OCI-LY1 (cell line): ENCODE measurements at regions not wholly inside any gene's neighbourhood (a gene's known extent, or its start where the extent isn't known, plus 50 kb on each side); places are given as distances from the start of the nearest gene placed in this dataset.

Source experiments
- H2AFZ ChIP-seq: fragments of 200-600 bp; sonication (generic), shearing (Covaris generic); 2 replicates; pipeline ENCODE4 v1.6.0; 2014; ENCODE audit warnings: antibody characterized with exemption, mild to moderate bottlenecking, low read length
- H3F3A ChIP-seq: fragments of 200-600 bp; sonication (generic), shearing (Covaris generic); 2 replicates; pipeline ENCODE4 v1.6.0; 2014; ENCODE audit warnings: mild to moderate bottlenecking, antibody characterized with exemption, low read length, moderate library complexity; ENCODE audit not compliant: insufficient read depth
- H3K27ac ChIP-seq: fragments of 200-600 bp; sonication (generic); 2 replicates; pipeline ENCODE4 v1.5.1; 2014; ENCODE audit warnings: low read length, mixed run types, mild to moderate bottlenecking, low read depth; ENCODE audit not compliant: poor library complexity, severe bottlenecking
- H3K27me3 ChIP-seq: fragments of 200-600 bp; sonication (generic); 2 replicates; pipeline ENCODE4 v1.6.0; 2014; ENCODE audit warnings: antibody characterized with exemption, mild to moderate bottlenecking, low read length, moderate library complexity; ENCODE audit not compliant: insufficient read depth
- H3K36me3 ChIP-seq: fragments of 200-600 bp; sonication (generic); 2 replicates; pipeline ENCODE4 v1.6.1; 2014; ENCODE audit warnings: mild to moderate bottlenecking, antibody characterized with exemption, low read length, moderate library complexity, mixed read lengths; ENCODE audit not compliant: insufficient read depth
- H3K4me1 ChIP-seq: fragments of 200-600 bp; sonication (generic); 2 replicates; pipeline ENCODE4 v1.5.1; 2014; ENCODE audit warnings: mild to moderate bottlenecking, low read length, moderate library complexity; ENCODE audit not compliant: insufficient read depth, severe bottlenecking
- H3K4me2 ChIP-seq: fragments of 200-600 bp; sonication (generic), shearing (Covaris generic); 2 replicates; pipeline ENCODE4 v1.6.1; 2014; ENCODE audit warnings: low read length
- H3K4me3 ChIP-seq: fragments of 200-600 bp; sonication (generic); 2 replicates; pipeline ENCODE4 v1.5.1; 2014; ENCODE audit warnings: low read length, low read depth, mild to moderate bottlenecking, mixed read lengths; ENCODE audit not compliant: poor library complexity, severe bottlenecking
- H3K79me2 ChIP-seq: fragments of 200-600 bp; shearing (Covaris generic); 2 replicates; pipeline ENCODE4 v1.6.1; 2016; ENCODE audit warnings: mixed run types, low read length, mixed read lengths; ENCODE audit not compliant: insufficient read depth
- H3K9ac ChIP-seq: fragments of 200-600 bp; sonication (generic), shearing (Covaris generic); 2 replicates; pipeline ENCODE4 v1.6.1; 2014; ENCODE audit warnings: mild to moderate bottlenecking, low read length, mixed read lengths
- H3K9me2 ChIP-seq: fragments of 200-600 bp; sonication (generic), shearing (Covaris generic); 2 replicates; pipeline ENCODE4 v1.6.1; 2014; ENCODE audit warnings: low read depth, mild to moderate bottlenecking, low read length, mixed read lengths
- H3K9me3 ChIP-seq: fragments of 200-600 bp; shearing (Covaris generic); 2 replicates; pipeline ENCODE4 v1.6.1; 2014; ENCODE audit warnings: low read length, mixed read lengths
- H4K20me1 ChIP-seq: fragments of 200-600 bp; sonication (generic), shearing (Covaris generic); 2 replicates; pipeline ENCODE4 v1.6.0; 2016; ENCODE audit warnings: mild to moderate bottlenecking, low read length; ENCODE audit not compliant: insufficient read depth
- CTCF ChIP-seq: fragments of 200-600 bp; sonication (generic), shearing (Covaris generic); IDR thresholded peaks from 2 replicates; pipeline ENCODE4 v1.5.1; 2017; ENCODE audit warnings: mild to moderate bottlenecking, antibody characterized with exemption, low read length, moderate library complexity, mixed read lengths
- EZH2 ChIP-seq: fragments of 200-600 bp; sonication (generic), shearing (Covaris generic); IDR thresholded peaks from 2 replicates; pipeline ENCODE4 v1.8.0; 2017; ENCODE audit warnings: borderline replicate concordance, mixed run types, mild to moderate bottlenecking, antibody characterized with exemption, low read length, moderate library complexity, mixed read lengths

GRCh38 chr10:120700426-120700825 is 150.7 kb upstream of the WDR11 start:
- no peaks in the 10 kb centered on the region for H3K36me3 ChIP-seq
- no peaks in the 10 kb centered on the region; the same call in 1 of the 2 replicates for H3K9me3 ChIP-seq
- H3K9ac ChIP-seq = no peak overlapping the region
- TF ChIP-seq CTCF (no peak), EZH2 (no peak)
- no peaks in the 10 kb centered on the region for H3F3A ChIP-seq
- no peak overlapping the region for H3K4me3 ChIP-seq
- no peak overlapping the region for H2AFZ ChIP-seq
- H3K9me2 ChIP-seq = no peaks in the 10 kb centered on the region
- no peak overlapping the region for H3K27ac ChIP-seq
- H3K4me1 ChIP-seq = no peaks in the 10 kb centered on the region
- no peaks in the 10 kb centered on the region for H3K79me2 ChIP-seq
- no peaks in the 10 kb centered on the region for H4K20me1 ChIP-seq
- no peaks in the 10 kb centered on the region for H3K27me3 ChIP-seq
- H3K4me2 ChIP-seq = no peak overlapping the region

GRCh38 chr10:120701381-120701780 is 149.8 kb upstream of the WDR11 start:
- Histone ChIP-seq H3K9ac (no peak overlapping the region), H3K9me3 (no peaks in the 10 kb centered on the region; the same call in 1 of the 2 replicates), H3K4me1 (no peaks in the 10 kb centered on the region), H4K20me1 (no peaks in the 10 kb centered on the region), H3K79me2 (no peaks in the 10 kb centered on the region), H3F3A (no peaks in the 10 kb centered on the region), H2AFZ (no peak overlapping the region), H3K9me2 (no peaks in the 10 kb centered on the region), H3K27me3 (no peaks in the 10 kb centered on the region), H3K27ac (no peak overlapping the region), H3K36me3 (no peaks in the 10 kb centered on the region), H3K4me3 (no peak overlapping the region), H3K4me2 (no peak overlapping the region)
- TF ChIP-seq CTCF (no peak), EZH2 (no peak)

- H3K27me3 ChIP-seq = no peaks in the 10 kb centered on the region
- no peak overlapping the region for H3K9ac ChIP-seq
- H3K27ac ChIP-seq = no peak overlapping the region
- H3K4me1 ChIP-seq = no peaks in the 10 kb centered on the region
- no peaks in the 10 kb centered on the region; the same call in 1 of the 2 replicates for H3K9me3 ChIP-seq
- TF ChIP-seq CTCF = no peak
- no peak for TF ChIP-seq EZH2
- H3F3A ChIP-seq = no peaks in the 10 kb centered on the region
- H3K4me3 ChIP-seq = no peak overlapping the region
- H3K9me2 ChIP-seq = no peaks in the 10 kb centered on the region
- no peak overlapping the region for H2AFZ ChIP-seq
- no peaks in the 10 kb centered on the region for H3K79me2 ChIP-seq
- H4K20me1 ChIP-seq = no peaks in the 10 kb centered on the region
- no peak overlapping the region for H3K4me2 ChIP-seq
- H3K36me3 ChIP-seq = no peaks in the 10 kb centered on the region
Observed at GRCh38 chr10:120702032-120702431, 149.1 kb upstream of the WDR11 start.
